GM23248 (cell line): ENCODE measurements at regions not wholly inside any gene's neighbourhood (a gene's known extent, or its start where the extent isn't known, plus 50 kb on each side); places are given as distances from the start of the nearest gene placed in this dataset.
A peak's percentile ranks its signal among the peaks of the same experiment; 100 is the strongest.

Experiments
- DNase-seq: peaks from one replicate; pipeline ENCODE4 v3.0.0-alpha.2; 2015
- H2AFZ ChIP-seq: fragments of 200-600 bp; sonication (generic); 2 replicates; pipeline ENCODE4 v1.6.1; 2016; ENCODE audit warnings: antibody characterized with exemption
- H3F3A ChIP-seq: fragments of 200-600 bp; sonication (generic); 2 replicates; pipeline ENCODE4 v1.6.1; 2016; ENCODE audit warnings: mild to moderate bottlenecking, antibody characterized with exemption, mixed run types; ENCODE audit not compliant: insufficient read depth
- H3K27ac ChIP-seq: fragments of 200-600 bp; sonication (generic); 2 replicates; pipeline ENCODE4 v1.5.1; 2016; ENCODE audit warnings: mild to moderate bottlenecking
- H3K27me3 ChIP-seq: fragments of 200-600 bp; sonication (generic); replicated peaks from 2 replicates; pipeline ENCODE4 v1.6.1; 2016; ENCODE audit warnings: mild to moderate bottlenecking; ENCODE audit not compliant: insufficient read depth
- H3K36me3 ChIP-seq: fragments of 200-600 bp; sonication (generic); 2 replicates; pipeline ENCODE4 v1.6.1; 2016; ENCODE audit warnings: low read depth, mild to moderate bottlenecking
- H3K4me1 ChIP-seq: fragments of 200-600 bp; sonication (generic); 2 replicates; pipeline ENCODE4 v1.6.1; 2016; ENCODE audit warnings: mild to moderate bottlenecking; ENCODE audit not compliant: insufficient read depth
- H3K4me2 ChIP-seq: fragments of 200-600 bp; sonication (generic); one replicate; pipeline ENCODE4 v1.6.1; 2016; ENCODE audit warnings: mild to moderate bottlenecking; ENCODE audit not compliant: unreplicated experiment
- H3K4me3 ChIP-seq: fragments of 200-600 bp; sonication (generic); 2 replicates; pipeline ENCODE4 v1.5.1; 2016; ENCODE audit warnings: mild to moderate bottlenecking
- H3K79me2 ChIP-seq: fragments of 200-600 bp; sonication (generic); 2 replicates; pipeline ENCODE4 v1.6.1; 2016; ENCODE audit warnings: mild to moderate bottlenecking; ENCODE audit not compliant: insufficient read depth
- H3K9ac ChIP-seq: fragments of 200-600 bp; sonication (generic); 2 replicates; pipeline ENCODE4 v1.6.1; 2016; ENCODE audit warnings: mild to moderate bottlenecking
- H3K9me2 ChIP-seq: fragments of 200-600 bp; sonication (generic); 2 replicates; pipeline ENCODE4 v1.6.1; 2016; ENCODE audit warnings: mixed run types, mild to moderate bottlenecking, moderate library complexity; ENCODE audit not compliant: insufficient read depth
- H3K9me3 ChIP-seq: fragments of 200-600 bp; sonication (generic); one replicate; pipeline ENCODE4 v1.6.1; 2017; ENCODE audit warnings: low read depth
- H4K20me1 ChIP-seq: fragments of 200-600 bp; sonication (generic); 2 replicates; pipeline ENCODE4 v1.6.0; 2016; ENCODE audit not compliant: insufficient read depth
- EZH2 ChIP-seq: fragments of 200-600 bp; sonication (generic); IDR thresholded peaks from 2 replicates; pipeline ENCODE4 v1.6.1; 2018; ENCODE audit warnings: antibody characterized with exemption, mild to moderate bottlenecking; ENCODE audit not compliant: insufficient read depth, poor library complexity, severe bottlenecking
- EZH2phosphoT487 ChIP-seq: fragments of 200-600 bp; sonication (generic); IDR thresholded peaks from 2 replicates; pipeline ENCODE4 v1.6.1; 2018; ENCODE audit warnings: antibody characterized with exemption, moderate library complexity, mild to moderate bottlenecking, low read depth; ENCODE audit not compliant: insufficient read depth
- WGBS, 2 experiments: methylation state at CpG; one replicate each; pipeline ENCODE4 v1.1.6; 2015 to 2017; ENCODE audit warnings: low lambda C conversion rate in 2 of 2, low coverage in 1 of 2; ENCODE audit errors: missing lambda C conversion rate in 2 of 2; 5-methylcytosine and 5-hydroxymethylcytosine counted together
- in situ Hi-C: fragments of 300-500 bp; cut with MboI; formaldehyde crosslinking; loops from 2 replicates; pipeline ENCODE4 v1.15.0; 2020

- in situ Hi-C loops, result no loop called here
- Histone ChIP-seq H3K27ac (no peak overlapping the region), H3K4me3 (no peak overlapping the region), H2AFZ (no peak overlapping the region), H3K27me3 (peaks cover 29% of the 10 kb centered on the region), H3K36me3 (no peaks in the 10 kb centered on the region), H3K79me2 (no peaks in the 10 kb centered on the region), H3K4me2 (no peak overlapping the region), H3K4me1 (no peaks in the 10 kb centered on the region), H3K9me3 (no peaks in the 10 kb centered on the region), H3K9ac (no peak overlapping the region), H3F3A (peaks cover 2% of the 10 kb centered on the region), H4K20me1 (no peaks in the 10 kb centered on the region), H3K9me2 (no peaks in the 10 kb centered on the region)
- DNase-seq, result no peak
- TF ChIP-seq EZH2, result no peak
- TF ChIP-seq EZH2phosphoT487, result no peak
- WGBS, 2 experiments, result 38 to 45% methylated on average over 3 of the region's 3 CpGs
Measured at GRCh38 chr3:194865061-194865460, 179.4 kb downstream of the FAM43A start.

GRCh38 chr3:194865615-194866014 lies 179.9 kb downstream of the FAM43A start:
- in situ Hi-C loops, result no loop called here
- Histone ChIP-seq H2AFZ (no peak overlapping the region), H3K9ac (no peak overlapping the region), H3K4me2 (no peak overlapping the region), H3K27ac (no peak overlapping the region), H4K20me1 (no peaks in the 10 kb centered on the region), H3K4me3 (no peak overlapping the region), H3K9me2 (no peaks in the 10 kb centered on the region), H3K27me3 (peaks cover 29% of the 10 kb centered on the region), H3K79me2 (no peaks in the 10 kb centered on the region), H3F3A (peaks cover 8% of the 10 kb centered on the region), H3K36me3 (no peaks in the 10 kb centered on the region), H3K4me1 (peaks cover under 1% of the 10 kb centered on the region), H3K9me3 (no peaks in the 10 kb centered on the region)
- TF ChIP-seq EZH2phosphoT487, result no peak
- no peak for TF ChIP-seq EZH2
- WGBS, 2 experiments, result 79 to 81% methylated on average over 2 of the region's 2 CpGs
- DNase-seq, result no peak

- DNase-seq, result no peak
- Histone ChIP-seq H3K9ac (no peak overlapping the region), H3K9me2 (no peaks in the 10 kb centered on the region), H3K79me2 (no peaks in the 10 kb centered on the region), H3F3A (peaks cover 14% of the 10 kb centered on the region), H4K20me1 (no peaks in the 10 kb centered on the region), H3K4me3 (no peak overlapping the region), H3K4me1 (peaks cover 7% of the 10 kb centered on the region), H2AFZ (no peak overlapping the region), H3K27me3 (peaks cover 29% of the 10 kb centered on the region), H3K36me3 (no peaks in the 10 kb centered on the region), H3K9me3 (no peaks in the 10 kb centered on the region), H3K4me2 (no peak overlapping the region), H3K27ac (no peak overlapping the region)
- no peak for TF ChIP-seq EZH2
- no peak for TF ChIP-seq EZH2phosphoT487
- in situ Hi-C loops, result no loop called here
- WGBS, 2 experiments, result 86 to 93% methylated on average over 4 of the region's 4 CpGs
Measured at GRCh38 chr3:194866236-194866635, 180.6 kb downstream of the FAM43A start.

- no peak for TF ChIP-seq EZH2phosphoT487
- peak; percentile 14 for DNase-seq
- Histone ChIP-seq H3K9ac (no peak overlapping the region), H3K4me3 (no peak overlapping the region), H3K9me2 (no peaks in the 10 kb centered on the region), H3K27me3 (peaks cover 29% of the 10 kb centered on the region), H3K27ac (no peak overlapping the region), H3K9me3 (no peaks in the 10 kb centered on the region), H3F3A (peaks cover 16% of the 10 kb centered on the region), H3K36me3 (no peaks in the 10 kb centered on the region), H3K79me2 (no peaks in the 10 kb centered on the region), H4K20me1 (no peaks in the 10 kb centered on the region), H3K4me2 (no peak overlapping the region), H3K4me1 (peaks cover 17% of the 10 kb centered on the region), H2AFZ (no peak overlapping the region)
- 13 to 16% methylated on average over 13 of the region's 13 CpGs for WGBS, 2 experiments
- in situ Hi-C loops, result no loop called here
Measured at GRCh38 chr3:194867270-194867983, 181.7 kb downstream of the FAM43A start.

GRCh38 chr3:194868831-194869230 lies 183.1 kb downstream of the FAM43A start:
- TF ChIP-seq EZH2 (no peak), EZH2phosphoT487 (no peak)
- Histone ChIP-seq H3K9me3 (no peaks in the 10 kb centered on the region), H3K4me2 (no peak overlapping the region), H3K4me1 (peaks cover 24% of the 10 kb centered on the region), H2AFZ (no peak overlapping the region), H3K27ac (no peak overlapping the region), H3K79me2 (no peaks in the 10 kb centered on the region), H3K27me3 (peaks cover 18% of the 10 kb centered on the region; the same call in 1 of the 2 replicates), H3F3A (peaks cover 23% of the 10 kb centered on the region), H3K36me3 (no peaks in the 10 kb centered on the region), H3K9ac (no peak overlapping the region), H3K4me3 (no peak overlapping the region), H4K20me1 (no peaks in the 10 kb centered on the region), H3K9me2 (no peaks in the 10 kb centered on the region)
- no peak for DNase-seq
- in situ Hi-C loops, result no loop called here
- 87 to 90% methylated on average over 11 of the region's 11 CpGs for WGBS, 2 experiments
